GM12873 (cell line): ENCODE measurements at regions not wholly inside any gene's neighbourhood (a gene's known extent, or its start where the extent isn't known, plus 50 kb on each side); places are given as distances from the start of the nearest gene placed in this dataset.

Experiments
- CTCF ChIP-seq: IDR thresholded peaks from 2 replicates; pipeline ENCODE4 v1.5.1; 2012; ENCODE audit warnings: low read depth, mild to moderate bottlenecking, moderate library complexity, low read length, control low read depth; ENCODE audit not compliant: insufficient read depth; ENCODE audit errors: missing control alignments

GRCh38 chr2:16026816-16027501, 86.6 kb downstream of the MYCN start:
- no peak for TF ChIP-seq CTCF

GRCh38 chr2:16025876-16026640, 85.7 kb downstream of the MYCN start:
- no peak for TF ChIP-seq CTCF

- no peak for TF ChIP-seq CTCF
Measured at GRCh38 chr2:16025211-16025875, 85.0 kb downstream of the MYCN start.

GRCh38 chr2:16023506-16024360, 83.4 kb downstream of the MYCN start:
- no peak for TF ChIP-seq CTCF

GRCh38 chr2:16022548-16023240, 82.3 kb downstream of the MYCN start:
- TF ChIP-seq CTCF, result no peak

GRCh38 chr2:16021611-16022363, 81.4 kb downstream of the MYCN start:
- no peak for TF ChIP-seq CTCF
